NCI-H2227 treated with DMSO at 0.1 percent for 48 hours (cell line): ENCODE measurements at regions not wholly inside any gene's neighbourhood (a gene's known extent, or its start where the extent isn't known, plus 50 kb on each side); places are given as distances from the start of the nearest gene placed in this dataset.
A peak's percentile ranks its signal among the peaks of the same experiment; 100 is the strongest.

Experiments
- DNase-seq: peaks from one replicate; lab custom pipeline; 2025; lab: John Stamatoyannopoulos, UW

- DNase-seq, result no peak
Observed at GRCh38 chr3:23664459-23664858, 141.3 kb upstream of the UBE2E1 start.

- no peak for DNase-seq
Observed at GRCh38 chr3:23665741-23666140, 140.0 kb upstream of the UBE2E1 start.

- DNase-seq, result no peak
Observed at GRCh38 chr3:23666818-23667217, 138.9 kb upstream of the UBE2E1 start.

GRCh38 chr3:23667536-23668429, 138.0 kb upstream of the UBE2E1 start:
- no peak for DNase-seq

GRCh38 chr3:23668430-23668904, 137.3 kb upstream of the UBE2E1 start:
- no peak for DNase-seq

GRCh38 chr3:23669541-23670255, 136.1 kb upstream of the UBE2E1 start:
- DNase-seq, result no peak

GRCh38 chr3:23671851-23672589, 133.7 kb upstream of the UBE2E1 start:
- DNase-seq, result no peak

- DNase-seq, result no peak
Observed at GRCh38 chr3:23672628-23673027, 133.1 kb upstream of the UBE2E1 start.

- no peak for DNase-seq
Observed at GRCh38 chr3:23675010-23675409, 130.7 kb upstream of the UBE2E1 start.

- no peak for DNase-seq
Observed at GRCh38 chr3:23676093-23676492, 129.7 kb upstream of the UBE2E1 start.

GRCh38 chr3:23682646-23683045, 123.1 kb upstream of the UBE2E1 start:
- no peak for DNase-seq

GRCh38 chr3:23685541-23686258, 120.1 kb upstream of the UBE2E1 start:
- no peak for DNase-seq

- no peak for DNase-seq
Observed at GRCh38 chr3:23686519-23686918, 119.2 kb upstream of the UBE2E1 start.

- no peak for DNase-seq
Observed at GRCh38 chr3:23691357-23691895, 114.3 kb upstream of the UBE2E1 start.

- DNase-seq, result peak; percentile 60
Observed at GRCh38 chr3:23696842-23697241, 108.9 kb upstream of the UBE2E1 start.

GRCh38 chr3:23697416-23697815, 108.3 kb upstream of the UBE2E1 start:
- DNase-seq, result peak; percentile 58

GRCh38 chr3:23698652-23699313, 107.0 kb upstream of the UBE2E1 start:
- DNase-seq, result no peak

GRCh38 chr3:23700616-23701015, 105.1 kb upstream of the UBE2E1 start:
- DNase-seq, result no peak

- DNase-seq, result no peak
Observed at GRCh38 chr3:23701716-23702597, 103.8 kb upstream of the UBE2E1 start.

GRCh38 chr3:23704298-23704697, 101.5 kb upstream of the UBE2E1 start:
- DNase-seq, result no peak
